ENCODE measurements at regions not wholly inside any gene's neighbourhood (a gene's known extent, or its start where the extent isn't known, plus 50 kb on each side); places are given as distances from the start of the nearest gene placed in this dataset.
A peak's percentile ranks its signal among the peaks of the same experiment; 100 is the strongest.

DNA sequence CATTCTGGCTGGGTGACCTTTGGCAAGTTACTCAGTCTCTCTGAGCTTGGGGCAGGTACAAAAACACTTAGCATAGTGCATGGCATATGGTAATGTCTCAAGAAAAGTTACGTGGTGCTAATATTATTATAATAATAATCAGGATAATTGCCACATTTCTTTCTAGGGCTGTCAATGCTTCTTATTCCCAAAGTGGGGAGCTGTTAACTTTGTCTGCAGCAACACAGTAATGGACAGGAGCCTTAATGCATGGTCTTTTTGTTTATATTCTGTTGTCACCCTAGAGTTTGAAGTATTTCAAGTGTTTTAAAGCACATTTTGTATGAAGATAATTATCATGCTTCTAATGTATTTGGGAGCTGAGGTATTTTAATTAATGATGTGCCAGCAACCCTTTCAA is 121.8 kb downstream of the FHIP1A start:
- Mint-ChIP-seq H3K36me3 (ENCODE audit: low read depth) (no peaks in the 10 kb centered on the region), H3K27ac (ENCODE audit: unreplicated experiment) (no peak overlapping the region), H3K27me3 (ENCODE audit: low read depth) (no peaks in the 10 kb centered on the region), H3K9me3 (no peaks in the 10 kb centered on the region), H3K4me1 (no peaks in the 10 kb centered on the region), H3K4me3 (no peak overlapping the region)
- no peak for DNase-seq (ENCODE audit: low read depth, low spot score)
- TF ChIP-seq, protein P1, sequence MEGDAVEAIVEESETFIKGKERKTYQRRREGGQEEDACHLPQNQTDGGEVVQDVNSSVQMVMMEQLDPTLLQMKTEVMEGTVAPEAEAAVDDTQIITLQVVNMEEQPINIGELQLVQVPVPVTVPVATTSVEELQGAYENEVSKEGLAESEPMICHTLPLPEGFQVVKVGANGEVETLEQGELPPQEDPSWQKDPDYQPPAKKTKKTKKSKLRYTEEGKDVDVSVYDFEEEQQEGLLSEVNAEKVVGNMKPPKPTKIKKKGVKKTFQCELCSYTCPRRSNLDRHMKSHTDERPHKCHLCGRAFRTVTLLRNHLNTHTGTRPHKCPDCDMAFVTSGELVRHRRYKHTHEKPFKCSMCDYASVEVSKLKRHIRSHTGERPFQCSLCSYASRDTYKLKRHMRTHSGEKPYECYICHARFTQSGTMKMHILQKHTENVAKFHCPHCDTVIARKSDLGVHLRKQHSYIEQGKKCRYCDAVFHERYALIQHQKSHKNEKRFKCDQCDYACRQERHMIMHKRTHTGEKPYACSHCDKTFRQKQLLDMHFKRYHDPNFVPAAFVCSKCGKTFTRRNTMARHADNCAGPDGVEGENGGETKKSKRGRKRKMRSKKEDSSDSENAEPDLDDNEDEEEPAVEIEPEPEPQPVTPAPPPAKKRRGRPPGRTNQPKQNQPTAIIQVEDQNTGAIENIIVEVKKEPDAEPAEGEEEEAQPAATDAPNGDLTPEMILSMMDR (conservative IDR thresholded peaks at IDR 0.05) = peak; percentile 37

DNA sequence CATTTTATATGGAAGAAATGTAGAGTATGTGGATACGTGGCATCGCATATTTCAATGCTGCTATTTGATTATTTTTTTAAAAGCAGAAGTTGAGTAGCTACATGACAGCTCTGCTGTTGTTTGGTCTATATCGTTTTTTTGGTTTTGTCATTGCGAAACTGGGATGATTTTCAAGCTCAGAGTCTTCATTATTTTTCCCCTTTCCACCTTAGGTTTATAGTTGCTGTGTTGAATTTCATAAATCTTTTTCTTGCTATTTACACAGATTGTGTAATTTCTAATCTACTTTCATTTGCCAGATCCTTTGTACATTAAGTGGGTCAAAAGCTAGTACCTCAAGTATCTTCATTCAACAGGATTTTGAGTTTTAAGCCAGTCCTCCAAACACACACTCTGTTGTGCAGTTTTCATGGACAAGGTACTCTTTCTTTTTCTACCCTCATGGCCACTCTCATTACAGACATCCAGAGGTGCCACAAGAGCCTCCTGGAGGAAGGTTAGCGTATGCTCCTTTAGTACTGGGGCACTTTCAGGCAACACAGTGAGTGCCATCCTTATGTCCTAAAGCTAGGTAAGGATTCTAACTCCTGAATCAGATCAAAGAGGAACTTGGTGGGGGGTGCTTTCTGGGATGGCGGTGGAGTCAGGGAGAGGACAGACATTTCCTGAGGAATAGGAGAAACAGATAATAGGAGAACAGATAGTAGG is 123.2 kb downstream of the FHIP1A start:
- Mint-ChIP-seq H3K36me3 (ENCODE audit: low read depth) (no peaks in the 10 kb centered on the region), H3K27ac (ENCODE audit: unreplicated experiment) (peak overlapping the region; percentile 10), H3K27me3 (ENCODE audit: low read depth) (no peaks in the 10 kb centered on the region), H3K4me3 (no peak overlapping the region), H3K4me1 (no peaks in the 10 kb centered on the region), H3K9me3 (no peaks in the 10 kb centered on the region)
- no peak for DNase-seq (ENCODE audit: low read depth, low spot score)
- TF ChIP-seq, protein P1 (conservative IDR thresholded peaks at IDR 0.05) = no peak

DNA sequence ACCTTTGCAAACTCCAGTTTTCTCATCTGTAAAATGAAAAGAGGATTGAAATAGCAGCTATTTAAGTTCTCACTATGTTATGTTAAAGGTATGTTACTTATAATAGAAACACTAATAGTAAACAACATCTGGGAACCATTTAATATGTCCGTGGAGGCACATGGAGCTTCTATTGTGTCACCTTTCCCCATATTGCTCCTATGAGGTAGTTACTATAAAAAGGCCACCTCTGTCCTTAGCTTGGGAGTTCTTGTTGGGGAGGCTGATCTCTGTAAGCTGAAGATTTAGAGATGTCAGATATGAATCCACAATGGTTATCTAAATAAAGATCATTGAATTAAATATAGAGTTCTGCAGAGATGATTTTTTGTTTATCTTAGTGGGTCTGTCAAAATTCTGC is 125.2 kb downstream of the FHIP1A start:
- H3K9me3 Mint-ChIP-seq = no peaks in the 10 kb centered on the region
- no peak overlapping the region for H3K4me3 Mint-ChIP-seq
- no peaks in the 10 kb centered on the region for H3K27me3 Mint-ChIP-seq (ENCODE audit: low read depth)
- TF ChIP-seq, protein P1 (conservative IDR thresholded peaks at IDR 0.05) = no peak
- no peak overlapping the region for H3K27ac Mint-ChIP-seq (ENCODE audit: unreplicated experiment)
- H3K36me3 Mint-ChIP-seq (ENCODE audit: low read depth) = no peaks in the 10 kb centered on the region
- no peaks in the 10 kb centered on the region for H3K4me1 Mint-ChIP-seq
- no peak for DNase-seq (ENCODE audit: low read depth, low spot score)

DNA sequence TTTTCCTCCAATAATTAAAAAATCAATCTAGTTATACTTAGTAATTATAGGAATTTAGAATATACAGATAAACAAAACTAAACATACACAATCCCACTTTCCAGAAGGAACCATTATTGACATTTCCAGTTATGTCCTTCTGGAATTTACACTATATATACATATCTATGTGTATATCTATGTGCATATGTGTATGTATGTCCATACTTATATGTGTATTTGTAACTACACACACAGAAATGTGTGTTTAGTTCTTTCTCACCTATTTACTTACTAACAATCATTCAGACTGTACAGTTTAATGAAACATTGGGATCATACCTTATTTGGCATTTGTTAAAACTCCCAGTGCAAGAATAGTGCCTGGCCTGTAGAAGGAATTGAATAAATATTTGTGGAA is 126.4 kb downstream of the FHIP1A start:
- Mint-ChIP-seq H3K9me3 (no peaks in the 10 kb centered on the region), H3K4me1 (no peaks in the 10 kb centered on the region), H3K36me3 (ENCODE audit: low read depth) (no peaks in the 10 kb centered on the region), H3K4me3 (no peak overlapping the region), H3K27ac (ENCODE audit: unreplicated experiment) (no peak overlapping the region), H3K27me3 (ENCODE audit: low read depth) (no peaks in the 10 kb centered on the region)
- TF ChIP-seq, protein P1 (conservative IDR thresholded peaks at IDR 0.05) = no peak
- DNase-seq (ENCODE audit: low read depth, low spot score) = no peak

- H3K36me3 Mint-ChIP-seq (ENCODE audit: low read depth) = no peaks in the 10 kb centered on the region
- H3K4me3 Mint-ChIP-seq = no peak overlapping the region
- peaks cover 8% of the 10 kb centered on the region for H3K4me1 Mint-ChIP-seq
- H3K9me3 Mint-ChIP-seq = no peaks in the 10 kb centered on the region
- DNase-seq (ENCODE audit: low read depth, low spot score) = no peak
- H3K27me3 Mint-ChIP-seq (ENCODE audit: low read depth) = no peaks in the 10 kb centered on the region
- H3K27ac Mint-ChIP-seq (ENCODE audit: unreplicated experiment) = no peak overlapping the region
- TF ChIP-seq, protein P1 (conservative IDR thresholded peaks at IDR 0.05) = no peak
These were observed 128.7 kb downstream of the FHIP1A start for GRCh38 chr4:151537687-151538086.

Data from neural crest cell (in vitro differentiated cells).